ENCODE measurements at regions not wholly inside any gene's neighbourhood (a gene's known extent, or its start where the extent isn't known, plus 50 kb on each side); places are given as distances from the start of the nearest gene placed in this dataset.

- no peak for TF ChIP-seq CTCF (conservative IDR thresholded peaks at IDR 0.05; ENCODE audit: low read depth, low read length)
- TF ChIP-seq EZH2 (IDR thresholded peaks at IDR 0.05; ENCODE audit: low read length, unreplicated experiment), result no peak
- no peak for TF ChIP-seq EZH2phosphoT487 (IDR thresholded peaks at IDR 0.05; ENCODE audit: borderline replicate concordance, low read length)
These were observed 61.7 kb upstream of the SHB start for GRCh38 chr9:38130724-38131123.

Data from PC-3 (cell line).